IPS-18c (cell line): ENCODE measurements at regions not wholly inside any gene's neighbourhood (a gene's known extent, or its start where the extent isn't known, plus 50 kb on each side); places are given as distances from the start of the nearest gene placed in this dataset.
"Not testable (repeated sequence)": the region's sequence is repeated elsewhere in the genome, so short reads cannot be mapped to it uniquely, and the experiment has no call there.

ENCODE experiments used
- H3K4me3 ChIP-seq: 2 replicates; pipeline ENCODE4 v1.7.0; 2013; ENCODE audit warnings: low read depth, mild to moderate bottlenecking, low read length, moderate library complexity; ENCODE audit not compliant: insufficient read depth
- H3K9me3 ChIP-seq: one replicate; pipeline ENCODE4 v1.6.1; 2013; ENCODE audit warnings: mild to moderate bottlenecking, low read length, moderate library complexity; ENCODE audit not compliant: control insufficient read depth, insufficient read depth

DNA sequence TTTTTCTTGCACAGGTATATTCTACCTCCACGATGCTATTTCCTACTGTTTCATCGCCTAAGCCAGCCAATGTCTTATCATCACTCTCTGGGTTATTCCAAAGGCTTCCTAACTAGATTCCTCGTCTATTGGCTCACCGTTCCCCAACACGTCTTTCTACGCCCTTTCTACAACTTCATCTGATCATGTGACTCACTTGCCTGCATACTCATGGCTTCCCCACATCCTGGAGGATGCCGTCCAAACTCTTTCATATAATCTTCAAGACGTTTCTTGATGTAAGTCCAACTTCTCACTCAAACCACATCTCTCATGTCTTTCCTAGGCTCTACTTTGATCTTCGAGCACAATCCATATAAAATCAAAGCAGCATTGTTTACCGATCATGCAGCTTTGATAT is 322.0 kb upstream of the PPARGC1A start:
- Histone ChIP-seq H3K9me3 (no peaks in the 10 kb centered on the region), H3K4me3 (no peak overlapping the region)

DNA sequence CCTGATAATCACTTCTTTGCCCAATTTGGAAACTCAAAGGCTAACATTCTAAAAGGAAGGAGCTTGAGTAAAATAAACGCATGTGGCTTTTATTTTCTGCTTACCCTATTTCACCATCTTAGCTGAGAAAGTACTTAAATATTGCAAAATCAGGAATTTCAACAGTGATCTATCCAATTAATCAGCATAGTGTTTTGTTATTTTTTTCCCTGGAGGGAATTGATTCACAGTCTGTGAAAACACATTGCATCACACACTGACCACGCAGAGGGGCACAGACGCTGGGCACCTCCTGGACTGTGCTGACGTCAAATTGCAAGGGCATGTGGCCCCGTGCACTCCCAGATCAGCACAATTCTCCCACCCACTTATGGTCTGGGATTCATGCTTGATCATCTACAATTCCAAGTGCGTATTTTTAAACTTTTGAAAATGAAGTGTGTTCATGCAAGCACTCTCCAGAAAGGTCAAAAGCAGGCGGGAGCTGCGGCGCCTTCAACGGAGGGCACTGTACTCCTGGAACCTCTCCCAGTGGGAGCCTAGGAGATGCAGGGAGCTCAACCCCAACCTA is 320.6 kb upstream of the PPARGC1A start:
- Histone ChIP-seq H3K9me3 (no peaks in the 10 kb centered on the region), H3K4me3 (no peak overlapping the region)

DNA sequence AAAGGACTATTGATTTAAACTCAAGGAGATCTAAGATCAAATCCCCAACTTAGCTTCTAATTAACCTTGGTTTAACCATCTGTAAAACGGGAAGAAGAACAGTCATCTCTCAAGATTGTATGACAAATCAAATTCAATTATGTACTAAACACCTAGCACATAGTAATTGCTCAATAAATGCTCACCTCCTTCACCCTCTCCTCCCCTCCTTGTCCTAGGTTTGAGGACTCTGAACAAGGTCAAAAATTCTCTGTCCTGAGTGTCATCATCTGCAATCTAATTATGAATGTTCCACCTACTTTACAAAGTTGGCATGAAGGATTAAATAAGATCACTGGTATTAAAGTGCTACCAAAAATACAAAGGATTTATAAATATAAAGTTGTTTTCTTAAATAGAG is 320.1 kb upstream of the PPARGC1A start:
- H3K9me3 ChIP-seq: no peaks in the 10 kb centered on the region
- H3K4me3 ChIP-seq: no peak overlapping the region

GRCh38 chr4:24209131-24209530 is 319.3 kb upstream of the PPARGC1A start:
- Histone ChIP-seq H3K9me3 (no peaks in the 10 kb centered on the region), H3K4me3 (no peak overlapping the region)

DNA sequence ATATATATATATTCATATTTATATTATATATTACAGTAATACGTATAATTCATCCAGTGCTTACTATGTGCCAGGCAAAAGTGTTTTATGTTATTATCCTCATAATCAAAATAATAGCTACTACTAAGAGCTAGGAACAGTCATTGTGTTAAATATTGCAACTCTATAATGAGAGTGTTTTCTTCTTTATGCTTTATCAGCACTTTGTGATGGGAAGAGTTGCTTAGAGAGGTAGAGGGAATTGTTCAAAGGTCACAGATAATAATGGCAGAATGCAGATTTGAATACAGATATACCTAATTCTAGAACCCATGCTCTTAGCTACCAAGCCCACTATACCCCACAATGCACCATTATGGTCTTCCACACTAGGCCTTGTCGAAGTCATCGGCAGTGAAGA is 318.8 kb upstream of the PPARGC1A start:
- H3K4me3 ChIP-seq: no peak overlapping the region
- no peaks in the 10 kb centered on the region for H3K9me3 ChIP-seq

GRCh38 chr4:24204708-24205107 is 314.9 kb upstream of the PPARGC1A start:
- H3K9me3 ChIP-seq, H3K4me3 ChIP-seq: not testable (repeated sequence)

- Histone ChIP-seq H3K9me3 (no peaks in the 10 kb centered on the region), H3K4me3 (no peak overlapping the region)
These were observed 314.1 kb upstream of the PPARGC1A start for GRCh38 chr4:24203926-24204325.

DNA sequence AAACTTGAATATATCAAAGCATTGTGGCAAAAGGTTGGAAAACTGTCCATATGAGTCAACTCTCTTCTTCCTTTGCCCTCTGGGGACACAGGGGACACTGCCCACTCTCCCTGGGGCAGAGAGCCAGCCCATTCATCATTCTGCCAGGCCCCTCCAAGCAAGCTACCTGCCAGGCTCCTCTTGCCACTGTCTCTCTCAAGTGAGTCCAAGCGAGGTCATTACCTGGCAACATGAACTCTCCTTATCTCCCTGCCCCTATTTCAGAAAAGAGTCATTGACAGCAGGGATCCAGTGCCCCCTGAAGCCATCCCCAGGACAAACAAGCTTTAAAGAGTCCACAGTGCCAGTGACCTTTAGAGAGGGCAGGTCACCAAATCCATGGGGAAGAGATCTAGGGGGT is 312.7 kb upstream of the PPARGC1A start:
- Histone ChIP-seq H3K4me3 (no peak overlapping the region), H3K9me3 (no peaks in the 10 kb centered on the region)

GRCh38 chr4:24197955-24198354 is 308.1 kb upstream of the PPARGC1A start:
- Histone ChIP-seq H3K9me3 (no peaks in the 10 kb centered on the region), H3K4me3 (no peak overlapping the region)

- H3K9me3 ChIP-seq: no peaks in the 10 kb centered on the region
- H3K4me3 ChIP-seq: no peak overlapping the region
These were observed 306.9 kb upstream of the PPARGC1A start for GRCh38 chr4:24196785-24197184.

DNA sequence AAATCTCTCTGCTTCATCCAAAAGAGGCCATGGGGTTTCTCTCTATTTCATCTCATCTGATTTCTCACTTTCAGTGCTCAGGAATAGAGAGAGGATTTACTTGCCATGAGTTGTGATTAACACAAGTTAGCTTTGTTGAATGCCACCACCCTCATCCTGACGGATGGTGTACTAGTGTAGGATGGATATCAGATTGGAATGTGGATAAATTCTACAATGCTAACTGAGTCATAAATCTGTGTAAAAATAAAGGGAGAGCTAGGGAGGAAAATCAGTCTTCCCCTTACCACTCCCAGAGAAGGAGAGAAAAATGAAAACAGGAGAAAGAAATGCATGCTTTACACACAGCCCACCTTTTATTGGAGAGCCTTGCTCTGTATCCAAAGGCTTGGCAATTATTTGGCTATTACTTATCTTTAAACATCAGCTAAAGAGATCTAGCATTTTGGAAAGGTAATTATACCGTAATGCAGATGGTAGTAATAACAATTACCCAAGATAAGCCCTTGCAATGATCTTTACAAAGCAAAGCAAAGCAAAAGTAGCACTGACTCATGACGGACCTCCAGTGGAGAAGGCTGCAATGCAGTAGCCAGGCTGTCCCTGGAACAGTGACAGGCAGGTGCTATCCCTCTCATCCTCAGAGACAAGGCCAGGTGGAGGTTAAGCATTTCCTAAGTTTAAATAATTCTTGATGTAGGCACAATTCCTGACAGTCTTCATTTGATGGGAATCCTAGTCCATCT is 306.3 kb upstream of the PPARGC1A start:
- H3K9me3 ChIP-seq: no peaks in the 10 kb centered on the region
- H3K4me3 ChIP-seq: no peak overlapping the region

GRCh38 chr4:24192018-24192641 is 302.3 kb upstream of the PPARGC1A start:
- no peak overlapping the region for H3K4me3 ChIP-seq
- H3K9me3 ChIP-seq: no peaks in the 10 kb centered on the region

DNA sequence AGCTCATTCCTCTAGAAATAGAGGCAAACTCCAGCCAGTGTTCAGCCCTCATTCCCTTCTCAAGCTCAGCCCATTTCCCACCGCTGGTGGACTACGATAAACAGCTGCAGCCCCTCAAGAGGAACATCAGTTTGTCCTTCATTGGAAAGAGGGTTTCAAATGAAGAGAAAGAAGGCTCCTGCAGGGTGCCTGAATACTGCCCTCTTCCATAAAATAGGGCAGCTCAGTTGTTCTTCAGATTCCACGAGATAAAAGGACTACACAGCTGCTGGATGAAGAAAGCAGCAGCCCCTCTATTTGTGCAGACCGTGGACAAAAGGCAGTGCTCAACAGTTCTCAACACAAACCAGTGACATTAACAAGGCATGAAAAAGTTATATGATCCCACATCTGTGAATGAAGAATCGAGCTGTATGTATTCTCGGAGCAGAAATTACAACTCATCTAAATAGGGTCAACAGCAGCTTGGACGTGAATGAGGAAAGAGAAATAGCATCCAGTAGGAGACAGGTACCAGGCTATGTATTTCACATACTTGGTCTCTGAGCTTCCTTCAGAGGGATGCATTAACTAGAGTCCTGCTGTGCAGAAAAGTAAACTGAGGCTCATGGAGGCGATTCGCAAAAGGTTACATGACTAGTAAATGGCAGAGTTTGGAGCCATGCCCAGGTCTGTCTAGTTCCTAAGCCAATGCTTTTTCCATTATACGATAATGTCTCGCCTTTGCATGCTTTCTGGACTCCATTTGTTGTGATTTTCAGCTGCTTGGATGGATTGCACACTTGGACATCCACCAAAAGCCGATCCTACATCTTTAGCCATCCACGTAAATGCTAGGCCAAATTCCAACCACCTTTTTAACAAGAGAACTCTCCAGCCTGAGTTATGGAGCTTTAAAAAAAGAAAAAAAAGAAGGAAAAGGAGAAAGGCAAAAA is 301.2 kb upstream of the PPARGC1A start:
- H3K4me3 ChIP-seq: no peak overlapping the region

GRCh38 chr4:24188459-24188858 is 298.6 kb upstream of the PPARGC1A start:
- H3K9me3 ChIP-seq: no peaks in the 10 kb centered on the region
- H3K4me3 ChIP-seq: no peak overlapping the region

More for the DNA sequence above, 301.2 kb upstream of the PPARGC1A start:
- no peaks in the 10 kb centered on the region for H3K9me3 ChIP-seq

GRCh38 chr4:24186466-24186865 is 296.6 kb upstream of the PPARGC1A start:
- no peak overlapping the region for H3K4me3 ChIP-seq
- H3K9me3 ChIP-seq: no peaks in the 10 kb centered on the region

DNA sequence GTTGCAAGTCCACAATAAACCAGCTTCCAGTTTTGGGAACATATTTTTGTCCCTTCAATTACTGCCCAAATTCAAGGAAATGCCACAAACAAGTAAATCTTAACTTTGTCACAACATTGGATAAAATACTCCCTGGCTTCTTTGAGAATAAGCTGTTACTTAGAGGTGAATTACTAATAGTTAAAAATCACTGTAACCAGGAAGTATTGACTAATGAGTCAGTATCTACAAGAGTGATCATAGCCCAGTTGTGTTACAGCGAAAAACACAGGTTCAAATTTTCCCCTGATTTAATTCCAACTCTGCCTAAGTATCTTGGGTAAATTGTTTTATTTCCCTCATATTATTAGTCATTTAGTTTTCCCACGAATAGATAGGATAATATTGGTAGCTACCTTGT is 291.2 kb upstream of the PPARGC1A start:
- Histone ChIP-seq H3K4me3 (no peak overlapping the region), H3K9me3 (no peaks in the 10 kb centered on the region)

DNA sequence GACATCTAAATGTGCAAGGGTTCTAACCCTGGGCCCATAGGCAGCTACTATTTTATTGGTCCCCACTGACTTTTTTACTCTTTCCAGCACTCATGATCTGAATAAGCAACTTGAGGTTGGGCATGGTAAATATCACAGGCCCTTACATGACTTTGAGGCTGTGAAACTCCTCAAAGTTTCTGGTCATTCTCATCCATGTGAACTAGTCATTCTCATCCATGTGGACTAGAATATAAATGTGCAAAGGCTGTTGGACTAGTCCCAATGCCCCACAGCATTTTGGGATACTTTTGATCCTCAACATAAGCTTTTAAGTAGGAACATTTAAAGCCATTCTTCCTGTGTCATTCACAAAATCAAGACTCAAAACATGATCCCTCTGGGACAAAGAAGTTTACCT is 290.7 kb upstream of the PPARGC1A start:
- H3K9me3 ChIP-seq: no peaks in the 10 kb centered on the region

More for the DNA sequence above, 290.7 kb upstream of the PPARGC1A start:
- H3K4me3 ChIP-seq: no peak overlapping the region
